HFFc6 (cell line): ENCODE measurements at regions not wholly inside any gene's neighbourhood (a gene's known extent, or its start where the extent isn't known, plus 50 kb on each side); places are given as distances from the start of the nearest gene placed in this dataset.

Experiments used
- DNase-seq: peaks from one replicate; pipeline ENCODE4 v3.0.0-alpha.2; 2018
- H3K27ac Mint-ChIP-seq: 2 replicates; pipeline ENCODE4 v1.8.0; 2020; ENCODE audit warnings: mild to moderate bottlenecking, mixed read lengths
- H3K27me3 Mint-ChIP-seq: 2 replicates; pipeline ENCODE4 v1.8.0; 2021; ENCODE audit warnings: mild to moderate bottlenecking, moderate library complexity, mixed read lengths; ENCODE audit not compliant: insufficient read depth
- H3K36me3 Mint-ChIP-seq: 2 replicates; pipeline ENCODE4 v1.8.0; 2021; ENCODE audit warnings: low read depth, mixed read lengths
- H3K4me1 Mint-ChIP-seq: 2 replicates; pipeline ENCODE4 v1.8.0; 2020; ENCODE audit warnings: low read depth, mixed read lengths
- H3K4me3 Mint-ChIP-seq: 2 replicates; pipeline ENCODE4 v1.8.0; 2020; ENCODE audit warnings: mild to moderate bottlenecking, moderate library complexity, mixed read lengths
- H3K9me3 Mint-ChIP-seq: 2 replicates; pipeline ENCODE4 v1.8.0; 2020; ENCODE audit warnings: mild to moderate bottlenecking, mixed read lengths
- TF ChIP-seq, protein P1 (sequence below): fragments of 200-600 bp; sonication (generic); IDR thresholded peaks from 2 replicates; pipeline ENCODE4 v1.5.0; 2021; ENCODE audit warnings: antibody characterized with exemption, mild to moderate bottlenecking

DNA sequence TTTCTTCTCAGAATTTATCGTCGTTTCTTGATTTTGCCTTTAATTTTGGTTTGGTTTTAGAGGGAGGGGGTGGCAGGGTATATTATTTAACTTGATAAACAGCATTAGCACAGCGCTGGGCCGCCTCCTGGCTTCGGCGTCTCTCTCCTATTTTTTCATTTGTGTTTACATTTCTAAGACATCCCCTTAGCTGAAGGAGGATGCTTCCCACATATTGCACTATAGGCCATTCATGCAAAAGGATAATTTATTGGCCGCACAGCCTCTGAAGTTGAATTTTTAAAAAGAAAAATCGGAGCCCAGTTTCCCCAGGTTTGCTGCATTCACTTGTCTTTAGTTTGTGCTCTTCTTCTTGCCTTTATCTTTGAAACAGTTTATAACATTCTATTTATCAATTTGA, 497.4 kb upstream of the ZFHX3 start:
- H3K4me3 Mint-ChIP-seq: no peak overlapping the region
- DNase-seq: no peak
- no peaks in the 10 kb centered on the region for H3K9me3 Mint-ChIP-seq
- H3K27me3 Mint-ChIP-seq: peaks cover 42% of the 10 kb centered on the region
- H3K4me1 Mint-ChIP-seq: peaks cover 6% of the 10 kb centered on the region
- no peak overlapping the region for H3K27ac Mint-ChIP-seq
- TF ChIP-seq, protein P1, sequence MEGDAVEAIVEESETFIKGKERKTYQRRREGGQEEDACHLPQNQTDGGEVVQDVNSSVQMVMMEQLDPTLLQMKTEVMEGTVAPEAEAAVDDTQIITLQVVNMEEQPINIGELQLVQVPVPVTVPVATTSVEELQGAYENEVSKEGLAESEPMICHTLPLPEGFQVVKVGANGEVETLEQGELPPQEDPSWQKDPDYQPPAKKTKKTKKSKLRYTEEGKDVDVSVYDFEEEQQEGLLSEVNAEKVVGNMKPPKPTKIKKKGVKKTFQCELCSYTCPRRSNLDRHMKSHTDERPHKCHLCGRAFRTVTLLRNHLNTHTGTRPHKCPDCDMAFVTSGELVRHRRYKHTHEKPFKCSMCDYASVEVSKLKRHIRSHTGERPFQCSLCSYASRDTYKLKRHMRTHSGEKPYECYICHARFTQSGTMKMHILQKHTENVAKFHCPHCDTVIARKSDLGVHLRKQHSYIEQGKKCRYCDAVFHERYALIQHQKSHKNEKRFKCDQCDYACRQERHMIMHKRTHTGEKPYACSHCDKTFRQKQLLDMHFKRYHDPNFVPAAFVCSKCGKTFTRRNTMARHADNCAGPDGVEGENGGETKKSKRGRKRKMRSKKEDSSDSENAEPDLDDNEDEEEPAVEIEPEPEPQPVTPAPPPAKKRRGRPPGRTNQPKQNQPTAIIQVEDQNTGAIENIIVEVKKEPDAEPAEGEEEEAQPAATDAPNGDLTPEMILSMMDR: no peak
- no peaks in the 10 kb centered on the region for H3K36me3 Mint-ChIP-seq

DNA sequence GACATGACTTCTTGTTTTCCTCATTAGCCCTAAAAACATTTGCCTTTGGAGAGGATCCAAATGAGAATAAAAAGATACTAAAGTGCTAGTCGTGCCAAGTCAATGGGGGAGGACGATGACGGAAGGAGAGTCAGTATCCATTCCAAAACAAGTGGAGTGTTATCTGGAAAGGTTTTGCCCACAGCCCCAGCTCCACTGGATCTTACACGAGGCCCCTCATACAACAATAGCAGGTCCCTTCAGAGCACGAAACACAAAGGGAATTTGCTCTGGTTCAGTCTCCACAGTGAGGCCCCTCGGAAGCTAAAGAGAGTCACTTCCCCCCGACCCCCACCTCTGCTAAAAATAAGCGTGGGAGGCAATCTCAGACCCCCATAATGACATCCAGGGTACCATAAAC, 496.9 kb upstream of the ZFHX3 start:
- no peak for DNase-seq
- Mint-ChIP-seq H3K4me1 (peaks cover 6% of the 10 kb centered on the region), H3K27me3 (peaks cover 42% of the 10 kb centered on the region), H3K4me3 (no peak overlapping the region), H3K36me3 (no peaks in the 10 kb centered on the region), H3K27ac (no peak overlapping the region), H3K9me3 (no peaks in the 10 kb centered on the region)
- TF ChIP-seq, protein P1: no peak

DNA sequence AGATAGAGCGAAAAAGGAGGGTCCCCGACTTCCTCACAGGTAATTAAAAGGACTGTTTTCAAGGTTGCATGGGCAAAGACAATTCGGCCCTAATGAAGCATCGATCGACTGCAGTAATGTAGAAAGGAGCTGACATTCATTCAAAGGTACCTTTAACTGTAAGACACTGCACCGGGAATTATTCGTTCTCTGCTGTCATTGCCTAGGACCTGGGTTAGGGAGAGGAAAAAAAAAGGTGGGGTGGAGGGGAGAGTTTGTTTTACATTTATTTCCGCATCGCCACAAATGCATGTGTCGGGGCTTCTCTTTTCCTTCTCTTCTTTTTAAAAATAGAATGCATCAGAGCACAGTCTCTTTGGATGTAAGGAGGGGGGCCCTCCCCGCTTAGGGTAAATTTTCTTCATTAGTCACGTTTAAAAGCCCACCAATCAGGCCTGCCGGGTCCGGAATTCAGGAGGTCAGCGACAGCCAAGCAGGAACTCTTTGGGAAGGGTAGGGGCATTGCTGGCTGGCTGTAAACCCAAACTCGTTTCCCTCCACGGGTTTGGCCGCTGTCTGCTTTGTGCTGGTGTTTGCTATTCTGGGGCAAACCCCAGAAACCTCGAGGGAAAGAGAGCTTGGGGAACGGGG, 496.2 kb upstream of the ZFHX3 start:
- no peak for DNase-seq
- H3K27me3 Mint-ChIP-seq: peaks cover 42% of the 10 kb centered on the region
- no peaks in the 10 kb centered on the region for H3K36me3 Mint-ChIP-seq
- H3K4me1 Mint-ChIP-seq: peaks cover 6% of the 10 kb centered on the region
- H3K4me3 Mint-ChIP-seq: no peak overlapping the region
- no peaks in the 10 kb centered on the region for H3K9me3 Mint-ChIP-seq
- TF ChIP-seq, protein P1: no peak
- H3K27ac Mint-ChIP-seq: no peak overlapping the region

DNA sequence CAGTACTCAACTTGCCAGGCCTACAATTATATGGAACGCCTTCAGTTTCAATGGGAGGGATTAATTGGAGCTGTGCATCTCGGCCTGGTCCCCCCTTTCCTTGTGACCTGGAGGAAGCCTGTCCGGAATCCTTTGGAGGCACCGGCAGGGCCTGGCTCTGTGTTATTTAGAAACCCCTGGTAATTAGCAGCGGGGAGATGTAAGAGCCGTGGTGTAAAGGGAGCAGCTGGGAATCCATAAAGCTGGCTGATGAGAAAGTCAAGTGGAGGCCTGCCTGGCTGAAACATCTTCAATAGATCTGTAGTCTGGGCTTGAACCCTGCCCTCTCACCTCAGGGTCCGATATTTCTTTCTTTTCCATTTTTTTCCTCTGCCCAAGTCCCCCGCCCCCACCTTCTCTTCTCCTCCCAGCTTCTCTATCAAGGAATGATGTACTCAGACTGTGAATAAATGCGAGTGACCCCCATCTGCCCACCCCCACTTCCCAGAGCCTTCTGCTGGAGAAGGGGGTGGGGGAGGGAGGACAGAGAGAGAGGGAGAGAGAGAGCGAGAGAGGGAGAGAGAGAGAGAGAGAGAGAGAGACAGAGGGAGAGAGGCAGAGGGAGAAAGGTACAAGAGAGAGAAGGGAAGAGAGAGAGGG, 495.5 kb upstream of the ZFHX3 start:
- H3K27ac Mint-ChIP-seq: no peak overlapping the region
- no peaks in the 10 kb centered on the region for H3K9me3 Mint-ChIP-seq
- peaks cover 6% of the 10 kb centered on the region for H3K4me1 Mint-ChIP-seq
- no peaks in the 10 kb centered on the region for H3K36me3 Mint-ChIP-seq
- no peak overlapping the region for H3K4me3 Mint-ChIP-seq
- TF ChIP-seq, protein P1: no peak
- H3K27me3 Mint-ChIP-seq: peaks cover 42% of the 10 kb centered on the region
- DNase-seq: no peak

DNA sequence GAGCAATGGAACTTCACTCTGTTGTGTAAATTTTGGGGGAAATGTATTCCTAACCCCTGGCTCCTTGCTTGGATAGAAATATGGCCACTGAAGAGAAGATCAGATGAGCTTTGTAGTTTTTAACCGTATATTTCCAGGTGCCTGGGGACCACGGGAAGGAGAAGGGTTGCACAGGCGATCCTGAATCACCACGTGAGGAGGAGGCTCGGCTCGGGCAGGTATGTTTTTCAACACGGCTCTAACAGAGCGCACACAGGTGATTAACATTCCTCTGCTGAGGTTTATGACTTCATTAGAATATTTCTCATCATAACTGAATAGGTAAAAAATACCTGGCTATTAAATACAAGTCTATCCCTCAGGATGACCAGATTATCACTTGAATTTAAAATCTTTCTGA, 495.0 kb upstream of the ZFHX3 start:
- DNase-seq: no peak
- Mint-ChIP-seq H3K4me1 (peaks cover 6% of the 10 kb centered on the region), H3K36me3 (no peaks in the 10 kb centered on the region), H3K9me3 (no peaks in the 10 kb centered on the region), H3K27me3 (peaks cover 42% of the 10 kb centered on the region), H3K27ac (no peak overlapping the region), H3K4me3 (no peak overlapping the region)
- TF ChIP-seq, protein P1: no peak
